ENCODE measurements at regions not wholly inside any gene's neighbourhood (a gene's known extent, or its start where the extent isn't known, plus 50 kb on each side); places are given as distances from the start of the nearest gene placed in this dataset.

DNA sequence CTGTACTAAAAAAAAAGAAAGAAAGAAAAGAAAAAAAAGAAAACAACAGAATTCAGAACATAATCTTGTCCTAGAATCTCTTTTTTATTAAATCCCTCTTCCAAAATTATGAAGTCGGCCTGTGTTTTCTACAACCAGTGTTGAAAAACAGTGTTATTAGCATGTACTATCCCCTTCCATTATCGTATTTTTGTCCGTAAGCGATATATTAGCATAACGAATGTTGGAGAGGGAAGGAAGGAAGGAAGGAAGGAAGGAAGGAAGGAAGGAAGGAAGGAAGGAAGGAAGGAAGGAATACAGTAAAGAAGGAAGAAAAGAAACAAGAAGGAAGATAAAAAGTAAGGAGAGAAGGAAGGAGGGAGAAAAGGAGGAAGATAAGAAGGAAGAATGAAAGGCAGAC, 393.0 kb upstream of the TSHZ3 start:
- H3K4me3 ChIP-seq (ENCODE audit: low read depth, low read length) = no peak overlapping the region
- TF ChIP-seq, protein P1, sequence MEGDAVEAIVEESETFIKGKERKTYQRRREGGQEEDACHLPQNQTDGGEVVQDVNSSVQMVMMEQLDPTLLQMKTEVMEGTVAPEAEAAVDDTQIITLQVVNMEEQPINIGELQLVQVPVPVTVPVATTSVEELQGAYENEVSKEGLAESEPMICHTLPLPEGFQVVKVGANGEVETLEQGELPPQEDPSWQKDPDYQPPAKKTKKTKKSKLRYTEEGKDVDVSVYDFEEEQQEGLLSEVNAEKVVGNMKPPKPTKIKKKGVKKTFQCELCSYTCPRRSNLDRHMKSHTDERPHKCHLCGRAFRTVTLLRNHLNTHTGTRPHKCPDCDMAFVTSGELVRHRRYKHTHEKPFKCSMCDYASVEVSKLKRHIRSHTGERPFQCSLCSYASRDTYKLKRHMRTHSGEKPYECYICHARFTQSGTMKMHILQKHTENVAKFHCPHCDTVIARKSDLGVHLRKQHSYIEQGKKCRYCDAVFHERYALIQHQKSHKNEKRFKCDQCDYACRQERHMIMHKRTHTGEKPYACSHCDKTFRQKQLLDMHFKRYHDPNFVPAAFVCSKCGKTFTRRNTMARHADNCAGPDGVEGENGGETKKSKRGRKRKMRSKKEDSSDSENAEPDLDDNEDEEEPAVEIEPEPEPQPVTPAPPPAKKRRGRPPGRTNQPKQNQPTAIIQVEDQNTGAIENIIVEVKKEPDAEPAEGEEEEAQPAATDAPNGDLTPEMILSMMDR (IDR thresholded peaks at IDR 0.05; ENCODE audit: insufficient read depth, low read depth, low read length) = no peak
- no peak for DNase-seq (ENCODE audit: low read depth)

DNA sequence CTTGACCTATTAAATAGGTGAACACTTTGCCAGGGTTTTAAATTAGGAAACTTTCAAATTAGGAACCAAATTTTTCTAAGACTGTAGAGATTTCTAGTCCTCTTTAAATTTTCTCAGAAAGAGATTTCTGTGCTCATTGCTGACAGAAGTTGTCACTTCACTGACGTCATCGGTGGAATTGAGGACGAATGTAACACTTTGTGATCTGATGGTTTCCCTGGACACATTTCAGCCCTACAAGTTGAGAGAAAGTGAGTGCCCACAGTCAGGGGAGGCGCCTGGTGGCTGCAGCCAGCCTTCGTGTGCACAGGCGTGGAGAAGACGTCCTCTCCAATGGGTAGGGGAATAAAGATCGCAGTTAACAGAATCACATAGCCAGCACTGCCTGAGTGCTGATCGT, 396.5 kb upstream of the TSHZ3 start:
- H3K4me3 ChIP-seq (ENCODE audit: low read depth, low read length) = no peak overlapping the region
- DNase-seq (ENCODE audit: low read depth) = no peak
- TF ChIP-seq, protein P1 (IDR thresholded peaks at IDR 0.05; ENCODE audit: insufficient read depth, low read depth, low read length) = no peak

DNA sequence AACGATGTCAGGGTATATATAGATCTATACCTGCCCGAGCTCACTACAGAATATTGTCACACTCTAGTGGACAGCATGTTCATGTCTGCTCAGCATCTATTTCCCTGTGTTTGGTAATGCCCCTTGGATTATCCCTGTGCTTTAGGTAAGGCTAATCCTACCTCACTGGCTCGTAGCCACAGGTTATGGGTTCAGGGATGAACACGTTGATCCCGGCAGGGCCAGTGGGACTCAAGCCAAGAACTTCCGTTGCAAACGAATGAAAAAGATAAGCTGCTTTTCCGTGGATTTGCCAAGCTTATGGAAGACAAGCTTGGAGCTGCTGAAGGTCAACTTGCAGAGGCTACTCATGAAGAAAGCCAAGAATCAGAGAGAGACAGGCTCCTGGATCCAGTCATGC, 400.0 kb upstream of the TSHZ3 start:
- H3K4me3 ChIP-seq (ENCODE audit: low read depth, low read length) = no peak overlapping the region
- TF ChIP-seq, protein P1 (IDR thresholded peaks at IDR 0.05; ENCODE audit: insufficient read depth, low read depth, low read length) = no peak
- DNase-seq (ENCODE audit: low read depth) = no peak

DNA sequence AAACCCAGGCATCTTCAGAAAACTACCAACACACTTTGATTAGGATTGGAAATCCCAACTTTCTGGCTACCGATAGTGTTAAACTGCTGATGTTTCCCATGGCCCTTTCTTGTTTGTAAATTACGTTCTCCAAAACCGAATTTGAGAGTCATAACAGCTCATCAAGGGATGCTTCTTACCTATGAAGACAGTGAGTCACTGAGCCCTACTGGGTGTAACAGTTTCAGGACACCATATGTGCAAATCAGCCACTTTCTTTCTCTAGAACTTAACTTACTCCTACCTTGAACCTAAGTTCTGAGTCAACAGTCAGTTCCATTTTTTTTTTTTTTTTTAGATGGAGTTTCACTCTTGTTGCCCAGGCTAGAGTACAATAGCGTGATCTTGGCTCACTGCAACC, 410.1 kb upstream of the TSHZ3 start:
- H3K4me3 ChIP-seq (ENCODE audit: low read depth, low read length) = no peak overlapping the region
- TF ChIP-seq, protein P1 (IDR thresholded peaks at IDR 0.05; ENCODE audit: insufficient read depth, low read depth, low read length) = no peak
- no peak for DNase-seq (ENCODE audit: low read depth)

DNA sequence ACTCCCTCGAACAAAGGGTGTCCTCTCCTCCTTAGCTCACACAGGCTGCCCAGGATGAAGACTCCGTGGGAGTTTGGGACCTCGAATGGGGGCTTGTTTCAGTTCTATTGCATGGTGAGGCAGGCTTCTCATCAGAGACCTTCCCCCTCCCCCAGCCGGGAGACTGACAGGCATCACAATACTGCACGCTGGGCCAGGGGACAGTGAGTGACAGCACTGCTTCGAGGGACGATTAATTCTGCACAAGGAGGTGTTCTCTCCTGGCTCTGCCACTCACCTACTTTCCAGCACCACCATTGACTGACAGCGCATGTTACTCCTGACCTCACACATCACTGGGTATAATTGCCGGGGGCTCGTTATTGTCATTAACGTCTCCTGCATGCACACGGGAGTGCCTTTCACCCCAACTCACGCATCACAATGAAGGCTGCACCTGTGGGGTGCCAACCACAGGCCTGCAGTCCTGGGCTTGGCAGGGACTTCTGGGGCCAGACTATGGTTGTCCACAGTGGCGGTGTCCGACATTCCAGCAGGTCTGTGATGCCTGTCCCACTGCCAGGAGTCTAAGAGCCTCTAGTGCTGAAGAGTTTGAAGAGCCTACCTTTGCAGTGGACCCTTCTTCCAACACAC, 412.2 kb upstream of the TSHZ3 start:
- no peak overlapping the region for H3K4me3 ChIP-seq (ENCODE audit: low read depth, low read length)
- DNase-seq (ENCODE audit: low read depth) = no peak
- TF ChIP-seq, protein P1 (IDR thresholded peaks at IDR 0.05; ENCODE audit: insufficient read depth, low read depth, low read length) = no peak

DNA sequence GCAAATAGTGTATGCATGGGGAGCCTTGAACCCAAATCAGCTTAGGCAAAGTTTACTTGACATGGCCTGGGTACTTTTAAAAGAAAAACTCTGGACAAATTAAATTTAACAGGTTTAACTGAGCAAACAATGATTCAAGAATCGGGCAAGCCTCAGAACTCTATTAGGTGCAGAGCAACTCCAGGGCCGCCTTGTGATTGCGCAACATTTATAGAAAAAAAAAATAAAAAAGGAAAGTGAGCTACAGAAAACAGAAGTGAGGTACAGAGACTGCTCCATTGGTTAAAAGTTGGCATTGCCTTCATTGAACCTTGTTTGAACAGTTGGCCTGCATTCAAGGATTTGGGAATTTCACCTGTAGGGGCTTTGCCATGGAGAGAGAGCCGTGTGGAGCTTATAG, 421.0 kb upstream of the TSHZ3 start:
- H3K4me3 ChIP-seq (ENCODE audit: low read depth, low read length) = no peak overlapping the region
- TF ChIP-seq, protein P1 (IDR thresholded peaks at IDR 0.05; ENCODE audit: insufficient read depth, low read depth, low read length) = no peak
- no peak for DNase-seq (ENCODE audit: low read depth)

DNA sequence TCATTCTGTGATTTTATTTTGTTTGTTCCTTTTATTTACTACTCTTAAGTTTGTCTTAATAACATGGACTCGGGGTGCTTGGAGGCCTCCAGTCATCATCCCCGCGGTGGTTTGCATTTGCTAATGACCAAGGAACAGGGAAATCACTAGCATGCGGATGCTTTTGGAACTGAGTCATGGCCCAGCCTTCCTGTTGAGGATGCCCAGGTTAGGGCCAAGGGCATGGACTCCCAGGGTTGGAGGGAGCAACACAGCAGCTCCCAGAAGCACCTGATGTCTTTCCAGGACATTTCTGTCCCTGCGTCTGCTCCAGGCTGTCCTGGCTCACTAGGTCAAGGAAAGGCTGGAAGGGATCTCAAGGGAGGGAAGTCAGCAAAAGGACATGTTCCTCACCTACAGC, 423.7 kb upstream of the TSHZ3 start:
- H3K4me3 ChIP-seq (ENCODE audit: low read depth, low read length) = no peak overlapping the region
- DNase-seq (ENCODE audit: low read depth) = no peak
- TF ChIP-seq, protein P1 (IDR thresholded peaks at IDR 0.05; ENCODE audit: insufficient read depth, low read depth, low read length) = no peak
